PC-3 (cell line): ENCODE measurements at regions not wholly inside any gene's neighbourhood (a gene's known extent, or its start where the extent isn't known, plus 50 kb on each side); places are given as distances from the start of the nearest gene placed in this dataset.

ENCODE experiments used
- CTCF ChIP-seq: fragments of 300-600 bp; sonication (generic); conservative IDR thresholded peaks from 2 replicates; pipeline ENCODE4 v1.5.1; 2017; ENCODE audit warnings: antibody characterized with exemption, low read depth, mild to moderate bottlenecking, low read length
- EZH2 ChIP-seq: fragments of 300-600 bp; sonication (generic); IDR thresholded peaks from one replicate; pipeline ENCODE4 v1.6.1; 2017; ENCODE audit warnings: antibody characterized with exemption, mild to moderate bottlenecking, low read length; ENCODE audit not compliant: unreplicated experiment

DNA sequence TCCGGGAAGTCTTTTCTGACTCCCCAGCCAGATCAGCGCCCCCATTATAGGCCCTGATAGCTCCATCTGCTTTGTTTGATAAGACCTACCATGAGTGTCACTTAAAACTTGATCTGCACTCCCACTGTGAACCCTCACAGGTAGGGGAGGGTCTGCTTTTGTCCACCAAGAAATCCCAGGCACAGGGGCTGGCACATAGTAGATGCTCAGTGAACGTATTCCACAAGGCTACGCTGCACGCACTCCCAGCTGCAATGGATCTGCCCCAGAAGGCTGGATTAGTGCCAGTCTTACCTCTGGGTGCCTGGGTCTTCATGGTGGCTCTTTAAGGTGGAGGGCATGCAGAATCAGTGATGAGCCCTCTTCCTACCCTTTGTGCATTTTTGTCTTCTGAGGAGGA, 447.1 kb downstream of the PTPRU start:
- no peak for TF ChIP-seq CTCF
- no peak for TF ChIP-seq EZH2
